ENCODE measurements at regions not wholly inside any gene's neighbourhood (a gene's known extent, or its start where the extent isn't known, plus 50 kb on each side); places are given as distances from the start of the nearest gene placed in this dataset.

DNA sequence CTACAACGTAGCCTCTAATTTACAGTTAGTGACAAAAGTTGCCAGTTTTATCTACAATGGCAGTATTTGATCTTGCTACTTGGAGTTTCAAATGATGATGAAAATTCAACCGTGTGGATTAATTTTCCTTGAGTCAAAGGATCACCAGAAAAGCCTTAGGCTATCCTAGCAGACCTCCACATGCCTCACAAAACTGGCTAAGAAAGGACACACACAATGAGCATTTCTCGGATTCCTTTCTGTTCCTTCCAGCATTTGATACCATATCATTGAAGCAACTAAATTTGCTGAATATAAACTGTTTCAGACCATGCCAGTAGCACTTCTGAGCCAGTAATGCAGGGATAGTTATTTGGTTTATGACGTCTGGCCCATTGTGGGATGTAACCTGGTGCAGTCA is 587.4 kb upstream of the MDFIC2 start:
- DNase-seq (ENCODE audit: low spot score), result no peak

GRCh38 chr3:70890020-70890394 is 577.6 kb upstream of the MDFIC2 start:
- DNase-seq (ENCODE audit: low spot score), result no peak

GRCh38 chr3:70889162-70890019 is 577.0 kb upstream of the MDFIC2 start:
- no peak for DNase-seq (ENCODE audit: low spot score)

DNA sequence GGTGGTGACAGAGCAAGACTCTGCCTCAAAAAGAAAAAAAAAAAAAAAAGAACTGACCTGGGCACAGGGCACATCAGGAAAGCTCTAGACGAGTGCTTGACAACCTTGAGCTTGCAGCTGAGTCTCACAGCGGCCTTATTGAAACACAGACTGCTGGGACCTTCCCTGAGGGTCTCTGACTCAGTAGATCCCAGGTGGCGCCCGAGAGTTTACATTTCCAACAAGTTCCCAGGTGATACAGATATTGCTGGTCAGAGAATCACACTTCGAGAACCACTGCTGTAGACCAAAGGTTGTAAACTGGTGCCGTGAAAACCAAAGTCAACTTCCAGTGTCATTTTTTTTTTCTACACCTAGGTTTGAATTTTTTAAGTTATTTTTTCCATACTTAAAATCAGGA is 573.2 kb upstream of the MDFIC2 start:
- no peak for DNase-seq (ENCODE audit: low spot score)

DNA sequence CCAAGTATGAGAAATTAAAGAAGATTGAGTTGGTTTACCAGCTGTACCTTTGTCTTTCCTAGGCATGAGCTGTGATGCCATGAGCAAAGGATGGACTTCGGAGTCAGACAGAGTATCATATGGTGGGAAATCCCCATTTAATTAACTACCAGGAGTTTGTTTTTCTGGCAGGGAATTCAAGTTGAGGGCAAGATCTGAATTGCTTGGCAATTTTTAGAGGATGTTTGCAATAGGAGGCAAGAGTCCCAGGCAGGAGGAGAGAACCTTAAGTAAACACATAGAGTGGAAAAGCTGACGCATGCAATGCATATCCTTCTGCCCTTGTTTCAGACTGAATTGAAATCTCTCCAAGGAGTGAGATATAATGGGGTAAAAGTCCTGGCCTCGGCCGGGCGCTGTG is 569.7 kb upstream of the MDFIC2 start:
- no peak for DNase-seq (ENCODE audit: low spot score)

GRCh38 chr3:70880421-70880820 is 568.0 kb upstream of the MDFIC2 start:
- DNase-seq (ENCODE audit: low spot score), result no peak

- no peak for DNase-seq (ENCODE audit: low spot score)
These were observed 563.7 kb upstream of the MDFIC2 start for GRCh38 chr3:70876154-70876553.

- DNase-seq (ENCODE audit: low spot score), result no peak
These were observed 561.8 kb upstream of the MDFIC2 start for GRCh38 chr3:70874196-70874595.

GRCh38 chr3:70873686-70874085 is 561.2 kb upstream of the MDFIC2 start:
- no peak for DNase-seq (ENCODE audit: low spot score)

DNA sequence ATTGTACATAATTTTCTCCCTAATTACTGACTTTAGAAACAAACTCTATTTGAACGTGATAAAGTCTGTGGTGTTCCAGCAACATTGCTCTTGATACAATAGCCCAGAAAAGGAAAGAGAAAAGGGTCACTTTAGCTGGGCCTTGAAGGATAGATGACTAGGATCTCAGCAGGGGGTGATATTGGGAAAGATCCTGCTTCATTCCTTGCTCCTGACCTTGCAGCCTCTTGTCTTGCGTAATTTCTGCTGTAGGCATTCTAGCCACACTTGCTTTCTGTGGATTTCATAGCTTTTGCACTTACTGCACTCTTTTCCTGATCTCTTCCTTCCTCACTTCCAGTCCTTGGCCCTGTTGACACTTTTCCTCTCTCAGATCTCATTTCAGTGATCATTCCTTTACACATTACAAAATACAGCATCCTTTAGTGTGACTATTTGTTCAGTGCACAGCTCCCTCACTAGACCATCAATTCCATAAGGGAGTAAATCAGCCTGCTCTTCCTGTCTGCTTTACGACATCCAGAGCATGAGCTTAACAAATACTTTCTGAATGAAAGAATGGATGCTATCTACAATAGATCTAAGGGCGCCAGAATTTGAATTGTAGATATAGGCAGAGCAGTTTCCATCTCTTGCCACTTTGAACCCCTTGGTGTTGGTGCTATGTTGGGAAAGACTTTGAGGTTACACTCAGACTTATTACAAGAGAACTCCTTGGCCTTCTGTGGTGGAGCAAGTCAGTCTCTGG is 559.6 kb upstream of the MDFIC2 start:
- DNase-seq (ENCODE audit: low spot score), result no peak

DNA sequence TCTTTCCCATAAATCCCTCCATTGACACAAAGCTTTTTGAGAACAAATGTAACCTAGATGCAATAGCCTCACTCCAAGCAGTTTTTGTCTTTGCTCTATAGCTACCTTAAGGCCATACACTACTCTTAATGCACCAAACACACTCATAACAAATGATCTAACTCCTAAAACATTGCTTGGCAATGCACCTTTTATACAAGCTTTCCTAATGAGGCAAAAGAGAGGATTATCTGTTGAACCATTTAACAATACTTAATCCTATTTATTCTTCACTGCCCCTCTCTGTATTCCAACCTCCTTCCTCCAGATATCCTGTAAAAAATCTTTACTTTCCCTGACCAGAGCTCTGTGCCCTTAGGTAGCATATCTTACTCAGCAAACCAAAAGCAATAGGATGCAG is 558.1 kb upstream of the MDFIC2 start:
- DNase-seq (ENCODE audit: low spot score), result no peak

GRCh38 chr3:70868561-70868960 is 556.1 kb upstream of the MDFIC2 start:
- DNase-seq (ENCODE audit: low spot score), result no peak

GRCh38 chr3:70863049-70863448 is 550.6 kb upstream of the MDFIC2 start:
- no peak for DNase-seq (ENCODE audit: low spot score)

DNA sequence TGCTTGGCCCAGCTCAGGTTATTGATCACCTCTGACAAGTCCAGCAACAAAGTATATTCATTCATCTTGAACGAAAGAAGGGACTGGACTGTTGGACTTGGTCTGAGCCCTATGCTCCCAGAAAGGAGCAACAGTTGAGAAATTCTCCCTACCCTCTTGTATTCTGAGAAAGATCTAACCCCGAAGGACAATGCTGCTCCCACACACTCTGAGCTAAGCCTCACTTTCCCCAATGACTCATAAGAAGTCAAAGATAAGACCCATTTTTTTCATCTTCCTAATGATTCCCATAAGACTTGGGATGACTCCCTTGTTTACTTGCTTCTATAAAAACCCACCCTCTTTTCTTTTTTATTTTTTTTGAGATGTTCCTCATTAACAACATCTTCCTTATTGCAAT is 549.4 kb upstream of the MDFIC2 start:
- no peak for DNase-seq (ENCODE audit: low spot score)

GRCh38 chr3:70861234-70861633 is 548.8 kb upstream of the MDFIC2 start:
- DNase-seq (ENCODE audit: low spot score), result no peak

GRCh38 chr3:70857916-70858315 is 545.5 kb upstream of the MDFIC2 start:
- no peak for DNase-seq (ENCODE audit: low spot score)

- DNase-seq (ENCODE audit: low spot score), result no peak
These were observed 544.1 kb upstream of the MDFIC2 start for GRCh38 chr3:70856414-70857162.

DNA sequence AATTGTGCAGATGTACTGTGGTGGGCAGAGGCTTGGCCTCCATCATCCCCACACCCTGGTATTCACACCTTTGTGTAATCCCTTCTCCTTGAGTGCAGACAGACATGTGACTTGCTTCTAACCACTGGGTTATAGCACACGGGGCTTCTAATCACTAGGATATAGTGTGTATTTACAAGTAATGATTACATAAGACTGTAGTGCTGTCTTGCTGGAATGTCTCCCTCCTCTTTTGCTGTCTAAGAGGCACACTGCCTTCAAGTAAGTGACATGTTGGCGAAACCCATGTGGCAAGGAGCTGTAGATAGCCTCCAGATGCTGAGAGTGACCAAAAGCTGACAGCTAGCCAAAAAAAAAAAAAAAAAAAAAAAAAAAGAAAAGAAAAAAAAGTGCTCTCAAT is 542.7 kb upstream of the MDFIC2 start:
- no peak for DNase-seq (ENCODE audit: low spot score)

GRCh38 chr3:70854108-70854507 is 541.7 kb upstream of the MDFIC2 start:
- no peak for DNase-seq (ENCODE audit: low spot score)

- no peak for DNase-seq (ENCODE audit: low spot score)
These were observed 540.9 kb upstream of the MDFIC2 start for GRCh38 chr3:70853161-70853944.

DNA sequence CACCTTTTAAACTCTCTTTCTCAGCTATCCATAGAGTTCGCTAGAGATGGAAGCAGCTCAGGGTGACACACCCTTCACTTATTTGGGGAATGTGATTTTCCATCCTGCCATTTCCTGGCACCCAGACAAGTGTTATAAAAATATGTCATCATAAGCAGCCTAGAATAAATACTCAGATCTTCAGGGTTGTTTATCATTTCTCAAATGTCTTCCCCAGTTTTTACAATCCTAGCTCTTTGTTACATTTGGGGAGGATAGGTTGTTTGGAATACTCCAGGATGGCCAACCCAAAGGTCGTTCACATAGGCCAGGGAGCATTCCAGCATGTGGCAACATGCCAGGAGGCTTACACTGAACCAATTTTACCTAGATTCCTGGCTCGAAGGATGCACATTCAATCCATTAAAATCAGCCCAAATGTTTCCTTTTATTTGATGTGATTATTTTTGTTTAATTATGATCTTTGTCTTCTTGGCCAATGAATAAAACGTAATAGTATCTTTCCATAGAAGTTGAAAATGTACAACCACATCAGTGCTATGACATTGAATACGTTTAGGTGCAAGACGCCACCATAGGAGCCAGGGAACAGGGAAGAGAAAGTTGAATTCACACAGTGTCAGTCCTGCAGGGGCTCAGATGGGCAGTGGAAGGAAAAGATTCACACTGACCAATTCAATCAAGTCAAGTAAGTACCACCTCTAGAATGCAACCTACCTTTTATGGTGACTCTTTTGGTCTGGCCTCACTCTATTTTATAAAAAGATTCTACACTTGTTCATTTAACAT is 537.7 kb upstream of the MDFIC2 start:
- no peak for DNase-seq (ENCODE audit: low spot score)

Measured in hematopoietic multipotent progenitor cell treated with erythropoietin and hydrocortisone succinate and interleukin-3 and kit ligand, for 17 days (in vitro differentiated cells).